ENCODE measurements at regions not wholly inside any gene's neighbourhood (a gene's known extent, or its start where the extent isn't known, plus 50 kb on each side); places are given as distances from the start of the nearest gene placed in this dataset.

DNA sequence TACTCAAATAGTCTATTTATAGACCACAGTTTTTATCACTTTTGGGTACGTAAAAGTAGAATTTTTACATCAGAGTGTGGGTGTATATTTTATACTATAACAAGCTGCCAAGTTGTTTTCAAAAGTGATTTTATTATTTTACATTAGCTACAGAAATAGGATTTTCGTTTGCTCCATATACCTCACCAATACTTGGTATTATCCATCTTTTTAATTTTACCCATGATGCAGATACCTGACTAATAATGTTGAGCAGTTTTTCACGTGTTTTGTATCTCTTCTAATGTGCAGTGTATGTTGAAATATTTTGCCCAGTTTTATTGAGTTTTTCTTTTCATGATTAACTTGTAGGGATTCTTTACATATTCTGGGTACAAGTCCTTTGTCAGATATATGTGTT, 379.8 kb downstream of the MATN1 start:
- no peak for TF ChIP-seq NR2C2 (CRISPR knock-in tag; IDR thresholded peaks at IDR 0.05; ENCODE audit: borderline replicate concordance)
- TF ChIP-seq POLR2A (IDR thresholded peaks at IDR 0.05; ENCODE audit: insufficient read depth in 1 of 2, low read depth in 2 of 2, low read length in 2 of 2): no peak
- no peak for TF ChIP-seq THAP7 (CRISPR knock-in tag; IDR thresholded peaks at IDR 0.05)
